ENCODE measurements at regions not wholly inside any gene's neighbourhood (a gene's known extent, or its start where the extent isn't known, plus 50 kb on each side); places are given as distances from the start of the nearest gene placed in this dataset.

DNA sequence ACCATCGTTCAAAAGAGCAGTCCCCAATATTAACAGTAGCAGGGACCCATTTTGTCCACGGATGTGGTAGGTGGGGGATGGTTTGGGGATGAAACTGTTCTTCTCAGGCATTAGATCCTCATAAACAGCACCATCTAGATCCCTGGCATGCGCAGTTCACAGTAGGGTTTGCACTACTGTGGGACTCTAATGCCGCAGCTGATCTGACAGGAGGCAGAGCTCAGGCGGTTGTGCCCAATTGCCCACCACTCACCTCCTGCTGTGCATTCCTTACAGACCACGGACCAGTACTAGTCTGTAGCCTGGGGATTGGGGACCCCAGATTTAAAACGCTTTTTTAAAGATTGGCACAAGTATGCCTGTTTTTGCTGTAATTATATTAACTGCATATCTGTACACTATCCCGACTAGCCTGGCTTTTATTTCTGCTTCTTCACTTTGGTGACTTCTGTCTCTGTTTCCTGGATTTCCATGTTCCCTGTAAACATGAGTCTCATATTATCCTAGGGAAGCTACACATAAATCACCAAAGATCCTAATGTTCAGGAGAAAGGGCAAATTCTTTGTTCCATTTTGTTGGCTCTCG, 163.3 kb upstream of the AKR1E2 start:
- H3K27ac ChIP-seq (ENCODE audit: low read depth, low read length): no peak overlapping the region

DNA sequence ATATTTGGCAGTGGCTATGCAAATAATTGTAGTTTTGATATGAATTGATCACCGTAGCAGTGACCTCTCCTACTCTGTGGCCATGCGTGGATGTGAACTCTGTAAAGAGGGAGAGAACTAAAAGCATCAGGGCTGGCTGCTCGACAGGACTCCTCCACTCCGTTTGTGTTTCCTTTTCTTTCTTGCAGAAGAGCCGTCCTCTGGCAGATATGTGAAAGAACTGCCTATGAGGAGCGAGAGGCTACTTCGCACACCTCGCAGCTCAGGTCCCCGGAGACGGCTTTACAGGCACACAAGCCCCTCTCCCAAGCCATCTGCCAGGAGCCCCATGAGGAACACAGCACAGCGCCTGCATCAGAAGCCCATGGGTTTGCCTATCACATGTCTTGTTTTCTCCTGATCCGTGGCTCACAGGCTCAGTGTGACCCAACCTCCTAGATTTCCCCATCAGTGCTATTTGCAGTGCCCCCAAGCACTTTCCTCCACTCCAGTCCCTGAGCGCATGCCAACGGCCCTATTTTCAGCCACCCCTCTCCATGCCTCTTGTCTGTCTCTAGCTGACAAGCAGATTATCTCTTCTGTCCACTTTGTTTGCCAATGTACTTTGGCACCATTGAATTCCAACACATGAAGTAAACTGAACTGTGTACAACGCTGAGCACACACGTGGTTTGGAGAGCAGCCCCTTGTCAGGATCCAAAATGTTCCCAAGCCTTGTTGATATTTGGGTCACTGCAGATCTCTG, 164.3 kb upstream of the AKR1E2 start:
- Histone ChIP-seq H3K27me3 (ENCODE audit: low read length) (no peaks in the 10 kb centered on the region), H2AFZ (ENCODE audit: low read depth, low read length, severe bottlenecking) (no peak overlapping the region), H3K9ac (ENCODE audit: low read length) (no peak overlapping the region), H3K9me3 (ENCODE audit: insufficient read depth, low read length) (no peaks in the 10 kb centered on the region), H3K4me2 (ENCODE audit: low read depth, low read length, poor library complexity, severe bottlenecking) (no peak overlapping the region), H3K36me3 (ENCODE audit: low read length) (no peaks in the 10 kb centered on the region), H3K9me2 (replicated peaks; ENCODE audit: insufficient read depth, low read length) (no peaks in the 10 kb centered on the region), H3K27ac (ENCODE audit: low read depth, low read length) (no peak overlapping the region), H3K79me2 (ENCODE audit: insufficient read depth, low read length) (no peaks in the 10 kb centered on the region), H3F3A (ENCODE audit: insufficient read depth) (no peaks in the 10 kb centered on the region), H3K4me3 (ENCODE audit: insufficient read depth, low read length, poor library complexity, severe bottlenecking) (no peak overlapping the region), H4K20me1 (ENCODE audit: low read depth, low read length) (no peaks in the 10 kb centered on the region)
- TF ChIP-seq EZH2phosphoT487 (conservative IDR thresholded peaks at IDR 0.05; ENCODE audit: low read length): no peak
- TF ChIP-seq, protein P1, sequence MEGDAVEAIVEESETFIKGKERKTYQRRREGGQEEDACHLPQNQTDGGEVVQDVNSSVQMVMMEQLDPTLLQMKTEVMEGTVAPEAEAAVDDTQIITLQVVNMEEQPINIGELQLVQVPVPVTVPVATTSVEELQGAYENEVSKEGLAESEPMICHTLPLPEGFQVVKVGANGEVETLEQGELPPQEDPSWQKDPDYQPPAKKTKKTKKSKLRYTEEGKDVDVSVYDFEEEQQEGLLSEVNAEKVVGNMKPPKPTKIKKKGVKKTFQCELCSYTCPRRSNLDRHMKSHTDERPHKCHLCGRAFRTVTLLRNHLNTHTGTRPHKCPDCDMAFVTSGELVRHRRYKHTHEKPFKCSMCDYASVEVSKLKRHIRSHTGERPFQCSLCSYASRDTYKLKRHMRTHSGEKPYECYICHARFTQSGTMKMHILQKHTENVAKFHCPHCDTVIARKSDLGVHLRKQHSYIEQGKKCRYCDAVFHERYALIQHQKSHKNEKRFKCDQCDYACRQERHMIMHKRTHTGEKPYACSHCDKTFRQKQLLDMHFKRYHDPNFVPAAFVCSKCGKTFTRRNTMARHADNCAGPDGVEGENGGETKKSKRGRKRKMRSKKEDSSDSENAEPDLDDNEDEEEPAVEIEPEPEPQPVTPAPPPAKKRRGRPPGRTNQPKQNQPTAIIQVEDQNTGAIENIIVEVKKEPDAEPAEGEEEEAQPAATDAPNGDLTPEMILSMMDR (IDR thresholded peaks at IDR 0.05; ENCODE audit: insufficient read depth, low read length, poor library complexity, severe bottlenecking): no peak

More for the DNA sequence above, 163.3 kb upstream of the AKR1E2 start:
- Histone ChIP-seq H2AFZ (ENCODE audit: low read depth, low read length, severe bottlenecking) (no peak overlapping the region), H3K27me3 (ENCODE audit: low read length) (no peaks in the 10 kb centered on the region), H3K9ac (ENCODE audit: low read length) (no peak overlapping the region), H3K9me3 (ENCODE audit: insufficient read depth, low read length) (no peaks in the 10 kb centered on the region), H3K4me3 (ENCODE audit: insufficient read depth, low read length, poor library complexity, severe bottlenecking) (no peak overlapping the region), H3K9me2 (replicated peaks; ENCODE audit: insufficient read depth, low read length) (no peaks in the 10 kb centered on the region), H3K79me2 (ENCODE audit: insufficient read depth, low read length) (no peaks in the 10 kb centered on the region), H3K36me3 (ENCODE audit: low read length) (no peaks in the 10 kb centered on the region), H3F3A (ENCODE audit: insufficient read depth) (no peaks in the 10 kb centered on the region), H4K20me1 (ENCODE audit: low read depth, low read length) (no peaks in the 10 kb centered on the region), H3K4me2 (ENCODE audit: low read depth, low read length, poor library complexity, severe bottlenecking) (no peak overlapping the region)
- TF ChIP-seq, protein P1 (IDR thresholded peaks at IDR 0.05; ENCODE audit: insufficient read depth, low read length, poor library complexity, severe bottlenecking): no peak
- no peak for TF ChIP-seq EZH2phosphoT487 (conservative IDR thresholded peaks at IDR 0.05; ENCODE audit: low read length)

DNA sequence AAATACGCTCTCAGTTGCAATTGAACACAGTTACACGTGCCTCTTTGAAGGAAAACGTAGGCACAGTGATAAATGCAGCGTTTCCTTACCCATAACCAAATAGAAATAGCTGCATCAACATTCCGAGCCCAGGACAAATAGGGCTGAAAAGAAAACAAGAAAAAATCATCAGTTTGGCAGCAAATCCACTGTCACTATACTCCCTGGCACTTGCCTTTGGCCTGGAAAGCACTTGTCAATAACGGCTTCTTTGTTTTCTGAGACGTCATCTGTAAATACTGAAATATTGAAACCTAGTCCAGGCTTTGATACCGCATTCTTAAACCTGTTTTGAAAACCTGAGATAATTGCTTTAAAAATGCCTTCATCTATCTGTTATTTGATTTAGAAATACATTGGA, 167.2 kb upstream of the AKR1E2 start:
- no peaks in the 10 kb centered on the region for H3K27me3 ChIP-seq (ENCODE audit: low read length)
- H4K20me1 ChIP-seq (ENCODE audit: low read depth, low read length): no peaks in the 10 kb centered on the region
- no peak overlapping the region for H3K27ac ChIP-seq (ENCODE audit: low read depth, low read length)
- no peaks in the 10 kb centered on the region for H3K9me2 ChIP-seq (replicated peaks; ENCODE audit: insufficient read depth, low read length)
- no peaks in the 10 kb centered on the region for H3K9me3 ChIP-seq (ENCODE audit: insufficient read depth, low read length)
- H3K36me3 ChIP-seq (ENCODE audit: low read length): no peaks in the 10 kb centered on the region
- H3K79me2 ChIP-seq (ENCODE audit: insufficient read depth, low read length): no peaks in the 10 kb centered on the region
- H3K4me2 ChIP-seq (ENCODE audit: low read depth, low read length, poor library complexity, severe bottlenecking): no peak overlapping the region
- no peak overlapping the region for H3K4me3 ChIP-seq (ENCODE audit: insufficient read depth, low read length, poor library complexity, severe bottlenecking)
- H3F3A ChIP-seq (ENCODE audit: insufficient read depth): no peaks in the 10 kb centered on the region
- TF ChIP-seq EZH2phosphoT487 (conservative IDR thresholded peaks at IDR 0.05; ENCODE audit: low read length): no peak
- TF ChIP-seq, protein P1 (IDR thresholded peaks at IDR 0.05; ENCODE audit: insufficient read depth, low read length, poor library complexity, severe bottlenecking): no peak
- no peak overlapping the region for H3K9ac ChIP-seq (ENCODE audit: low read length)
- no peak overlapping the region for H2AFZ ChIP-seq (ENCODE audit: low read depth, low read length, severe bottlenecking)
